ENCODE measurements at regions not wholly inside any gene's neighbourhood (a gene's known extent, or its start where the extent isn't known, plus 50 kb on each side); places are given as distances from the start of the nearest gene placed in this dataset.

DNA sequence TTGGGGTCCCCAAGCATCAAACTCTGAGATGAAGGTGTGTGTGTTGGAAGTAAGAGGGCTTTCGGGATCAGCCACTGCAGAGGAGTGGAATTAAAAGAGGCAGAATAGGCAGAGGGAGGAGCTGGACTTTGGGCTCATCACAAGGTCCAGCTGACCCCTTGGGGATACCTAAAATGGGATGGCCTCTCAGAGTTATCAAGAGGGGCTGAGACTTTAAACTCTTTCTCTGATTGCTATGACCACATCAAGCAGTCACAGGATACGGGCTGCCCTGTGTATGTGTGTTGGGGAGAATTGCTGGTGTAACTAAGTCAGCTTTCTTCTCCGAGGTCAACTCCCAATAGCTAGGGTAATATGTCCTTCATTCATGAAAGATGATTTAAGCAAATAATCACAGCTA is 127.7 kb upstream of the SLC14A2 start:
- no peak for TF ChIP-seq POLR2A (IDR thresholded peaks at IDR 0.05)
- TF ChIP-seq, protein P1, sequence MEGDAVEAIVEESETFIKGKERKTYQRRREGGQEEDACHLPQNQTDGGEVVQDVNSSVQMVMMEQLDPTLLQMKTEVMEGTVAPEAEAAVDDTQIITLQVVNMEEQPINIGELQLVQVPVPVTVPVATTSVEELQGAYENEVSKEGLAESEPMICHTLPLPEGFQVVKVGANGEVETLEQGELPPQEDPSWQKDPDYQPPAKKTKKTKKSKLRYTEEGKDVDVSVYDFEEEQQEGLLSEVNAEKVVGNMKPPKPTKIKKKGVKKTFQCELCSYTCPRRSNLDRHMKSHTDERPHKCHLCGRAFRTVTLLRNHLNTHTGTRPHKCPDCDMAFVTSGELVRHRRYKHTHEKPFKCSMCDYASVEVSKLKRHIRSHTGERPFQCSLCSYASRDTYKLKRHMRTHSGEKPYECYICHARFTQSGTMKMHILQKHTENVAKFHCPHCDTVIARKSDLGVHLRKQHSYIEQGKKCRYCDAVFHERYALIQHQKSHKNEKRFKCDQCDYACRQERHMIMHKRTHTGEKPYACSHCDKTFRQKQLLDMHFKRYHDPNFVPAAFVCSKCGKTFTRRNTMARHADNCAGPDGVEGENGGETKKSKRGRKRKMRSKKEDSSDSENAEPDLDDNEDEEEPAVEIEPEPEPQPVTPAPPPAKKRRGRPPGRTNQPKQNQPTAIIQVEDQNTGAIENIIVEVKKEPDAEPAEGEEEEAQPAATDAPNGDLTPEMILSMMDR (IDR thresholded peaks at IDR 0.05), result no peak
- TF ChIP-seq POLR2AphosphoS5 (IDR thresholded peaks at IDR 0.05), result no peak

Data from breast epithelium (tissue), 3 donors.